ENCODE measurements at regions not wholly inside any gene's neighbourhood (a gene's known extent, or its start where the extent isn't known, plus 50 kb on each side); places are given as distances from the start of the nearest gene placed in this dataset.

GRCh38 chr4:129189630-129190029, 93.7 kb downstream of the C4orf33 start:
- H3K9ac ChIP-seq (ENCODE audit: low read length), result no peak overlapping the region
- H2AFZ ChIP-seq (ENCODE audit: low read depth, low read length), result no peak overlapping the region
- H3K27ac ChIP-seq (ENCODE audit: low read length), result no peak overlapping the region
- no peaks in the 10 kb centered on the region for H3K79me2 ChIP-seq (replicated peaks; ENCODE audit: insufficient read depth, low read length)
- H3K9me3 ChIP-seq (ENCODE audit: low read length), result no peaks in the 10 kb centered on the region
- H3K27me3 ChIP-seq (ENCODE audit: insufficient read depth, low read depth, low read length), result no peaks in the 10 kb centered on the region
- no peaks in the 10 kb centered on the region for H3F3A ChIP-seq (ENCODE audit: insufficient read depth, low read length, poor library complexity, severe bottlenecking)
- no peak overlapping the region for H3K4me2 ChIP-seq (ENCODE audit: low read length)
- H3K4me3 ChIP-seq (ENCODE audit: low read length), result no peak overlapping the region
- no peaks in the 10 kb centered on the region for H3K9me2 ChIP-seq (ENCODE audit: insufficient read depth, low read length)
- no peaks in the 10 kb centered on the region for H3K36me3 ChIP-seq (ENCODE audit: insufficient read depth, low read length)
- no peaks in the 10 kb centered on the region for H4K20me1 ChIP-seq (ENCODE audit: insufficient read depth)
- TF ChIP-seq REST (IDR thresholded peaks at IDR 0.05; ENCODE audit: borderline replicate concordance), result no peak
- no peak for TF ChIP-seq SMC3 (conservative IDR thresholded peaks at IDR 0.05; ENCODE audit: poor library complexity)
- no peak for TF ChIP-seq TAF1 (IDR thresholded peaks at IDR 0.05; ENCODE audit: low read depth)
- TF ChIP-seq EP300 (conservative IDR thresholded peaks at IDR 0.05; ENCODE audit: poor library complexity, severe bottlenecking), result no peak
- TF ChIP-seq MXI1 (conservative IDR thresholded peaks at IDR 0.05; ENCODE audit: poor library complexity, severe bottlenecking), result no peak
- no peak for TF ChIP-seq CTCF (IDR thresholded peaks at IDR 0.05; ENCODE audit: poor library complexity, severe bottlenecking)
- no peak for TF ChIP-seq RAD21 (conservative IDR thresholded peaks at IDR 0.05)

GRCh38 chr4:129193357-129194100, 97.6 kb downstream of the C4orf33 start:
- Histone ChIP-seq H3F3A (ENCODE audit: insufficient read depth, low read length, poor library complexity, severe bottlenecking) (no peaks in the 10 kb centered on the region), H4K20me1 (ENCODE audit: insufficient read depth) (no peaks in the 10 kb centered on the region), H3K9me2 (ENCODE audit: insufficient read depth, low read length) (no peaks in the 10 kb centered on the region), H3K79me2 (replicated peaks; ENCODE audit: insufficient read depth, low read length) (no peaks in the 10 kb centered on the region), H3K27ac (ENCODE audit: low read length) (no peak overlapping the region), H3K36me3 (ENCODE audit: insufficient read depth, low read length) (no peaks in the 10 kb centered on the region), H2AFZ (ENCODE audit: low read depth, low read length) (no peak overlapping the region), H3K9me3 (ENCODE audit: low read length) (no peaks in the 10 kb centered on the region), H3K4me3 (ENCODE audit: low read length) (no peak overlapping the region), H3K9ac (ENCODE audit: low read length) (no peak overlapping the region), H3K4me2 (ENCODE audit: low read length) (no peak overlapping the region), H3K27me3 (ENCODE audit: insufficient read depth, low read depth, low read length) (no peaks in the 10 kb centered on the region)
- TF ChIP-seq EP300 (conservative IDR thresholded peaks at IDR 0.05; ENCODE audit: poor library complexity, severe bottlenecking), result no peak
- no peak for TF ChIP-seq POLR2AphosphoS5 (IDR thresholded peaks at IDR 0.05)
- TF ChIP-seq EZH2 (IDR thresholded peaks at IDR 0.05; ENCODE audit: borderline replicate concordance, insufficient read depth, low read length, poor library complexity, severe bottlenecking), result no peak
- TF ChIP-seq MXI1 (conservative IDR thresholded peaks at IDR 0.05; ENCODE audit: poor library complexity, severe bottlenecking), result no peak
- TF ChIP-seq REST (IDR thresholded peaks at IDR 0.05; ENCODE audit: borderline replicate concordance), result no peak
- TF ChIP-seq CTCF (IDR thresholded peaks at IDR 0.05; ENCODE audit: poor library complexity, severe bottlenecking), result no peak
- TF ChIP-seq TAF1 (IDR thresholded peaks at IDR 0.05; ENCODE audit: low read depth), result no peak
- TF ChIP-seq RAD21 (conservative IDR thresholded peaks at IDR 0.05), result no peak
- TF ChIP-seq SMC3 (conservative IDR thresholded peaks at IDR 0.05; ENCODE audit: poor library complexity), result no peak

Data from neural cell (in vitro differentiated cells).